GM13976 (cell line): ENCODE measurements at regions not wholly inside any gene's neighbourhood (a gene's known extent, or its start where the extent isn't known, plus 50 kb on each side); places are given as distances from the start of the nearest gene placed in this dataset.
"Not testable (repeated sequence)": the region's sequence is repeated elsewhere in the genome, so short reads cannot be mapped to it uniquely, and the experiment has no call there.

Experiments used
- DNase-seq: peaks from one replicate; pipeline ENCODE4 v3.0.0; 2012; ENCODE audit warnings: low spot score
- in situ Hi-C: fragments of 300-500 bp; cut with MboI; formaldehyde crosslinking; loops from one replicate; pipeline ENCODE4 v1.12.0; 2022; ENCODE audit warnings: low sequenced_read_pairs, mixed read lengths, inconsistent platforms; ENCODE audit not compliant: unreplicated experiment
- TF ChIP-seq, protein P1 (sequence below): IDR thresholded peaks from 2 replicates; pipeline ENCODE4 v1.5.1; 2012; ENCODE audit warnings: borderline replicate concordance, mild to moderate bottlenecking; ENCODE audit not compliant: insufficient read depth; ENCODE audit errors: extremely low read depth, missing control alignments, control extremely low read depth

DNA sequence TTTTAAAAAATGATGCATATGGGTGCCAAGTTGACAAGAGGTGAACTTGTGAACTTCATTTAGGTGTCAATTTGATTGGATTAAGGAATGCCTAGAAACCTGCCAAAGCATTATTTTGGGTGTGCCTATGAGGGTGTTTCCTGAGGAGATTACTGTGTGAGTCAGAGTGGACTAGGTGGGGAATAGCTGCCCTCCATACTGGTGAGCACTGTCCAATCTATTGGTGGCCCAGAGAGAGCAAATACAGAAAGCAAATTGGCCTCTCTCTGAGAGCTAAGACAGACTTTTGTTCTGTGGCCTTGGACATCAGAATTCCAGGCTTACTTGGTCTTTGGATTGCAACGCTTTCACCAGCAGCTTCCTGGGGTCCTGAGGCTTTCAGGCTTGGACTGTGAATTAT, 388.0 kb downstream of the SUCLG1 start:
- TF ChIP-seq, protein P1, sequence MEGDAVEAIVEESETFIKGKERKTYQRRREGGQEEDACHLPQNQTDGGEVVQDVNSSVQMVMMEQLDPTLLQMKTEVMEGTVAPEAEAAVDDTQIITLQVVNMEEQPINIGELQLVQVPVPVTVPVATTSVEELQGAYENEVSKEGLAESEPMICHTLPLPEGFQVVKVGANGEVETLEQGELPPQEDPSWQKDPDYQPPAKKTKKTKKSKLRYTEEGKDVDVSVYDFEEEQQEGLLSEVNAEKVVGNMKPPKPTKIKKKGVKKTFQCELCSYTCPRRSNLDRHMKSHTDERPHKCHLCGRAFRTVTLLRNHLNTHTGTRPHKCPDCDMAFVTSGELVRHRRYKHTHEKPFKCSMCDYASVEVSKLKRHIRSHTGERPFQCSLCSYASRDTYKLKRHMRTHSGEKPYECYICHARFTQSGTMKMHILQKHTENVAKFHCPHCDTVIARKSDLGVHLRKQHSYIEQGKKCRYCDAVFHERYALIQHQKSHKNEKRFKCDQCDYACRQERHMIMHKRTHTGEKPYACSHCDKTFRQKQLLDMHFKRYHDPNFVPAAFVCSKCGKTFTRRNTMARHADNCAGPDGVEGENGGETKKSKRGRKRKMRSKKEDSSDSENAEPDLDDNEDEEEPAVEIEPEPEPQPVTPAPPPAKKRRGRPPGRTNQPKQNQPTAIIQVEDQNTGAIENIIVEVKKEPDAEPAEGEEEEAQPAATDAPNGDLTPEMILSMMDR: no peak
- no peak for DNase-seq
- in situ Hi-C loops: no loop called here

DNA sequence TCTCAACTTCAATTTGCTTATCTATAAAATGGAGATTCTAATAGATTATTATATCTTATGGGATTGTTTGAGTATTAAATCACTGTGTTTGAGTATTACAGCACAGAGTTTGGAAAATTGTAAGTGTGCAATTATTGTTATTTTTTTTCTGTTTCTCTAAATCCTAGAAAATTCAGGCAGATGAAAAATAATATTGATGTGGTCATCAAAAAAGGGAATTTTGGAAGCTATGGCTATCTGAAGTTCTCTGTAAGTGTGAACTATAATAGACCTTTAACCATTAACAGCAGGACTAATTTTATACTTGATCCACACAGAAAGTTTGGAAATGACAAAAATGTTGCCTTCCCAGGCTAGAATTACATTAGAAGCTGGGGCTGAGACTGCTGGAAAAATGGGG, 393.2 kb downstream of the SUCLG1 start:
- no peak for DNase-seq
- TF ChIP-seq, protein P1: no peak
- in situ Hi-C loops: no loop called here

DNA sequence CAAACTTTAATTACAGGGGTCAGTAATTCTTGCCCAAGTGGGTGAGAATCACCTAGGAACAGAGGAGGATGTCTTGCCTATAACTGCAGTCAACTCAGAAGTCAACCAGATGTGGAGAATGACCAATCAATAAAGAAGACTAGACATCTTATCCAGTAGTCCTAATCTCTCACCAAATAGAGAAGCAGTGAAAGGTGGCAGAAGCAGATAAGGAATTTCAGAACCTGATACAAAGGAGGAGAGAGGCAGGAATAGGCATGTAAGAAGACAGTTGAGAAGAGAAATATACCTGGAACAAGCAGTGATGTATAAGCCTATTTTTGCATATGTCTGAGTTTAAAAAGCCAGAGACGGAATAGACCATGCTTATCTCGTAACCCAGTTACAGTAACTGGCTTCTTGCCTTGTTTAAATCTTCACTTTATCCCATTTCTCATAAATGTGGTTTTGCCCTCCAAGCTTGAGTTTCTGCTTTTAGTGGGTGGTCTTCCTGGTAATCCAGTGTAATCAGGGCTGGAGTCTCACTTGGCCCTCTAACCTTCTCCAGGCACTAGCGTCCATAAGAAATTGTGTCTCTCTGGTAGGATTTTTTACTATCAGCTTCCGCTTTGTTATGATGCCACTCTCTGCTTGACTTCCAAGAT, 401.0 kb downstream of the SUCLG1 start:
- in situ Hi-C loops: no loop called here
- TF ChIP-seq, protein P1: no peak
- DNase-seq: no peak

- DNase-seq: no peak
- TF ChIP-seq, protein P1: no peak
- in situ Hi-C loops: no loop called here
Measured at GRCh38 chr2:84055816-84056215, 403.3 kb downstream of the SUCLG1 start.

DNA sequence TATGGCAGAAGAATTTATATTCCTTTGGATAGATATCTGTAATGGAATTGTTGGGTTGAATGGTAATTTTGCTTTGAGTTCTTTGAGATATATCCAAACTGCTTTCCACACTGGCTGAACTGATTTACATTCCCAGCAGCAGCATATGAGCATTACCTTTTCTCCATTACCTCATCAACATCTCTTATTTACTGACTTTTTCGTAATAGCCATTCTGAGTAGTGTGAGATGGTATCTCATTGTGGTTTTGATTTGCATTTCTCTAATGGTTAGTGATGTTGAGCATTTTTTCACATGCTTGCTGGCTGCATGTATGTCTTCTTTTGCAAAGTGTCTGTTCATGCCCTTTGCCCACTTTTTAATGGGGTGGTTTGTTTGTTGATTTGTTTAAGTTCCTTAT, 404.5 kb downstream of the SUCLG1 start:
- in situ Hi-C loops, DNase-seq: not testable (repeated sequence)

DNA sequence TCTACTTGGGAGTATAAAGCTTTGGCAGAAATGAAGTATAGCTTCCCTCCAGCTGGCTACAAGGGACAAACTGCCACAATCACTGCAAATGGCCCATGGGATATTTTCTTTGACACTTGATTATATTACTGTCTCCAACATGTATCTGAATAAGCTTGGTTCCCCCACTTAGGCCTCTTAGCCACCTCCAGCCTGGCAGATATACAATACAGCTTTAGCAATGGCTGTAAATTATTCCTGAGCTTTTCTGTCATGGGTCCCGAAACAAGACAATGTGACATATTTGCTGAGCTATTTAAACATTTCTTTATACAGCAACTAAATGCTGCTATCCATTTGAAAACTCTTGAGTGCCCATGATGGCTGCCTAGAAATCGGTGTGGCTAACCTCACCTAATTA, 406.2 kb downstream of the SUCLG1 start:
- TF ChIP-seq, protein P1: no peak

DNA sequence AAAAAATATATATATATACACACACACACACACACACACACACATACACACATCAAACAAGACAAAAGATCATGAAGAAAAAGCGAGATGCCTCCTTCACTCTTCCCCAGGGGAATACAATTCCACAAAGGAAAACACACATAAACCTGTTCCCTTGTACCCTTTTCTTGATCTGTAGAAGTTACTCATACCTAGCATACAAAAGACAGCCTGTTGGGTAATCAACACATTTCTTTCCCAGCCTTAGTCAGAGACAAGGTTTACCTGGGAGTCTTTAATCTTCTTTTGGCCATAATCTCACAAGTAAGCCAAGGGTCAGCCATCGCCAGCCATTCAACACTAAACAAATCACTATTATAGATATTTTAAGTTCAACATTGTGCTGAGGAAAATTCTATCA, 407.0 kb downstream of the SUCLG1 start:
- in situ Hi-C loops: no loop called here
- DNase-seq: no peak
- TF ChIP-seq, protein P1: no peak

More for the DNA sequence above, 406.2 kb downstream of the SUCLG1 start:
- no peak for DNase-seq
- in situ Hi-C loops: no loop called here
